Activated naive CD4-positive, alpha-beta T cell treated with anti-CD3 and anti-CD28 coated beads, Interleukin-2, amount 10 ng/mL, durations not matched to agents 7 days and 5 days (primary cell): ENCODE measurements at regions not wholly inside any gene's neighbourhood (a gene's known extent, or its start where the extent isn't known, plus 50 kb on each side); places are given as distances from the start of the nearest gene placed in this dataset.

Source experiments
- CTCF ChIA-PET: fragments of 350-600 bp; sonication (Branson Sonifier 250); formaldehyde crosslinking; loops from one replicate; lab custom pipeline; 2021; ENCODE audit warnings: antibody characterized with exemption; lab: Charles Lee
- DNase-seq: peaks from one replicate; pipeline ENCODE4 v3.0.0-alpha.2; 2020
- H3K27ac Mint-ChIP-seq: one replicate; pipeline ENCODE4 v1.8.0; 2021; ENCODE audit warnings: mild to moderate bottlenecking, moderate library complexity, mixed read lengths
- H3K27me3 Mint-ChIP-seq: one replicate; pipeline ENCODE4 v1.8.0; 2021; ENCODE audit warnings: mild to moderate bottlenecking, mixed read lengths
- H3K36me3 Mint-ChIP-seq: one replicate; pipeline ENCODE4 v1.8.0; 2021; ENCODE audit warnings: mixed read lengths
- H3K4me1 Mint-ChIP-seq: one replicate; pipeline ENCODE4 v1.8.0; 2021; ENCODE audit warnings: mixed read lengths
- H3K4me3 Mint-ChIP-seq: one replicate; pipeline ENCODE4 v1.8.0; 2021; ENCODE audit warnings: mild to moderate bottlenecking, moderate library complexity, mixed read lengths
- H3K9me3 Mint-ChIP-seq: one replicate; pipeline ENCODE4 v1.8.0; 2021; ENCODE audit warnings: mixed read lengths

DNA sequence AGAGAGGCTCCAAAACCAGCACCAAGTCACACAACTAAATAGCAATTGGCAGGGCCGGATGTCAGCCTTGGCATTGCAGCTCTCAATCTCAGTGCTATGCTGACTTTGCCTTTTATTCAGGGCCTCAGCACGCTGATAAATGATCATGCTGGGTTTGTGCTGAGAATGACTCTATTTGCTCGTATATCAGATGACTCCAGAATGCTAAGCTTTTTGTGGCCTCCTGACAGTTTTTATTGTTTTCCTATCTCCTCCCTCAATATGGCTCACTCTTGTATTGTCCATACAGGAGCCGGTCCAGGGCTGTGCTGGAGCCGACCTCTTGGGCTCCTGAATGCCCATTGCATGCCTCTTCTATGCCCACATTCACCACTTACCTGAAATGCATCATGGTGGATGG is 211.0 kb downstream of the EFNB2 start:
- H3K27ac Mint-ChIP-seq: no peak overlapping the region
- no peak for DNase-seq
- peaks cover 19% of the 10 kb centered on the region for H3K9me3 Mint-ChIP-seq
- no peaks in the 10 kb centered on the region for H3K27me3 Mint-ChIP-seq
- no peaks in the 10 kb centered on the region for H3K36me3 Mint-ChIP-seq
- no peak overlapping the region for H3K4me3 Mint-ChIP-seq
- CTCF ChIA-PET: no interaction called here
- no peaks in the 10 kb centered on the region for H3K4me1 Mint-ChIP-seq

DNA sequence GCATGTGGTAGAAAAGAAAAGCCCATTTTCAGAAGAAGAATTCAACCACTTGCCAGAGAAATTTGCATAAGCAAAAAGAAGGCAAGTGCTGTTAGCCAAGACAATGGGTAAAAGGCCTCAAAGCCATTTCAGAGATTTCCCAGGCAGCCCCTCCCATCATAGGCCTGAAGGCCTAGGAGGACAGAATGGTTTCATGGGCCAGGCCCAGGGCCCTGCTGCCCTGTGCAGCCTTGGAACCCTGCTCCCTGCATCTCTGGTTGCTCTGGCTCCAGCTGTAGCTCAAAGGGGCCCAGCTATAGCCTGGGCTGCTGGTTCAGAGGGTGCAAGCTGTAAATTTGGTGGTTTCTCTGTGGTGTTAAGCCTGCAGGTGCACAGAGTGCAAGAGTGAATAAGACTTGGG is 212.8 kb downstream of the EFNB2 start:
- Mint-ChIP-seq H3K36me3 (no peaks in the 10 kb centered on the region), H3K4me3 (no peak overlapping the region)
- CTCF ChIA-PET: no interaction called here

DNA sequence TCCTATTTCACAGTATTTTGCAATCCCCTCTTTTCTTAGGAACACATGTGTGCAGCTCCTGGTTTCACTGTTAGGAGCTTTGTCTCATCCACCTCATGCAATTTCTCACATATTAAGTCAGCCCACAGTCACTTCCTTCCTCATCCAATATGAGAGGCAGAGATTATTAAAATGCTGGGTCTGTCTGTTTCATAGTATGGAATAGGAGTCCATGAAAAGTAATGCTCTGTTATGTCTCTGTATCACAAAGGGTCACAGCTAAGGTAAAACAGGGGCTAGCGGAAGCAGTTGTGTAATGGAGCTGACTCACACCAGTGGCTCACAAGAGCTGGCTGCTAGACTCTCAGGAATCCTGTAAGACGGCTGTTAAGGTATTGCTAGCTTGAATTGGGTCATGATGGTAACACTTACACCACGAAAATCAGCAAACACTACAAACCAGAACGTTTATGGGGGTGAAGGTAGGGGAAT is 216.5 kb downstream of the EFNB2 start:
- Mint-ChIP-seq H3K27me3 (no peaks in the 10 kb centered on the region), H3K4me3 (no peak overlapping the region), H3K27ac (no peak overlapping the region), H3K9me3 (peaks cover 14% of the 10 kb centered on the region), H3K4me1 (no peaks in the 10 kb centered on the region), H3K36me3 (no peaks in the 10 kb centered on the region)
- no peak for DNase-seq
- CTCF ChIA-PET: no interaction called here

More for the DNA sequence above, 212.8 kb downstream of the EFNB2 start:
- Mint-ChIP-seq H3K9me3 (peaks cover 19% of the 10 kb centered on the region), H3K27me3 (no peaks in the 10 kb centered on the region), H3K4me1 (no peaks in the 10 kb centered on the region), H3K27ac (no peak overlapping the region)
- no peak for DNase-seq

DNA sequence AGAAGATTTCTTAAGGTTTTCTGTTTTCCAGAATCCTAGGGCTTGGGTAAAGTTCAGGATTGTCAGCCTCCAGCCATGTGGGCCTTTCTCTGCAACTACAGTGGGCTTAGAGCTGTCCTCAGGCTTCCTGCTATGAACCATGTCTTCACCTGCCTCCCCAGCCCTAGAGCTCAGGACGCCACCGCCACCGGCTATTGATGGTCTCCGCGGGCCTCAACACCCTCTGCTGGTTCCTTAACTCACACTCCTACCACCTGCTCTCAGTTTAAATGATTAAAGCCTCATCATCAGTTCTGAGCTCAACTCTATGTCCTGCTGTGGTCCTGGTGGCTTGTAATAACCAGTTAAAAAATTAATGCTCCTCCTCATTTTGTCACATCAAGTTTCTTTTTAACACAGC is 221.0 kb downstream of the EFNB2 start:
- Mint-ChIP-seq H3K4me1 (no peaks in the 10 kb centered on the region), H3K9me3 (no peaks in the 10 kb centered on the region), H3K27ac (no peak overlapping the region), H3K36me3 (no peaks in the 10 kb centered on the region), H3K27me3 (no peaks in the 10 kb centered on the region), H3K4me3 (no peak overlapping the region)
- no peak for DNase-seq
- CTCF ChIA-PET: no interaction called here

DNA sequence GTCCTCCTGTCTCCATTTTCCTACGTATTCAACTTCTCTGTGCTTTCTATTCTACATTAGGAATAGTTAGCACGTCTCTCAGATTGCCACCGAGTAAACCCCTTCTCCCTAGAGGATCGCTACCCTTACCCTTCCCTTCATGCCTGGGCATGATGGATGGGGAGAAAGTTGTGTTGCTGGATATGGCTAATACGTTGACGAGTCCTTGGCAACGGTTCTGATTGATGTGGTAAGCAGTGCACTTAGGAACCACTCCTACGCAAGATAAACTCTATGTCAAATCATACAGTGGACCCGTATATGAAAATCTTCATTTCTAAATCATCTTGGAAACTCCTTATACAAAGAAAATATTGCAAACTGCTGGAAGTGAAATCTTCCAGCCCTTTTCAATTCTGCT is 224.5 kb downstream of the EFNB2 start:
- Mint-ChIP-seq H3K9me3 (no peaks in the 10 kb centered on the region), H3K4me1 (no peaks in the 10 kb centered on the region), H3K27me3 (no peaks in the 10 kb centered on the region), H3K4me3 (no peak overlapping the region), H3K36me3 (no peaks in the 10 kb centered on the region), H3K27ac (no peak overlapping the region)
- CTCF ChIA-PET: no interaction called here
- DNase-seq: no peak

DNA sequence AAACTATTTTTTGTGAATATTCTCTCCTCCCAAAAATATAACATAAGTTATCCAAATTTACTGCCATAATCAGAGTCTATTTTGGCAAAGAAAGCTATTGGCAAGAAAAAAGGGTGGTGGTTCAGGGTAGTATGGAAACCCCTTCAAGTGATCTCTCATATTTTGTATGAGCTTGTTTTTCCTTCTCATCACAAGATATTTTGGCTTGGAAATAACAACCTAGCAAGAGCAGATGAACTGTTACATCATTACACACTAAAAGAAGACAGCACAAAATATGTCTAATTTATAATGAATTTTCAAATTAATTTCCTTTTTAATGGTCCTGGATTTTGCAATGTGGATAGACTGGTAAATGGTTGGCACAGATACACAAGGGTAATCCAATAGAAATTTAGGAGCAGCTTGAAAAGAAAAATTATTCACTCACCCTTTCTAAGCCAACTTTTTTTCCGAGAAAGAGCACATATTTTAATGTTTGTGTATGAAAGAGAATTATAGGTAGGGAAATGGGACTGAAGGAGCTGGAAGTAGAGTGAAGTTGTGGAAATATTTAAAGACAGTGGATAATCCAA is 225.1 kb downstream of the EFNB2 start:
- CTCF ChIA-PET: interaction anchor here (0.5 kb wide), 1 partner anchor 41 kb away, joined by 3 read pairs; no protein-coding TSS in a partner anchor
- H3K27ac Mint-ChIP-seq: no peak overlapping the region
- no peaks in the 10 kb centered on the region for H3K27me3 Mint-ChIP-seq
- no peaks in the 10 kb centered on the region for H3K9me3 Mint-ChIP-seq
- no peak overlapping the region for H3K4me3 Mint-ChIP-seq
- DNase-seq: no peak
- H3K4me1 Mint-ChIP-seq: no peaks in the 10 kb centered on the region
- H3K36me3 Mint-ChIP-seq: no peaks in the 10 kb centered on the region

DNA sequence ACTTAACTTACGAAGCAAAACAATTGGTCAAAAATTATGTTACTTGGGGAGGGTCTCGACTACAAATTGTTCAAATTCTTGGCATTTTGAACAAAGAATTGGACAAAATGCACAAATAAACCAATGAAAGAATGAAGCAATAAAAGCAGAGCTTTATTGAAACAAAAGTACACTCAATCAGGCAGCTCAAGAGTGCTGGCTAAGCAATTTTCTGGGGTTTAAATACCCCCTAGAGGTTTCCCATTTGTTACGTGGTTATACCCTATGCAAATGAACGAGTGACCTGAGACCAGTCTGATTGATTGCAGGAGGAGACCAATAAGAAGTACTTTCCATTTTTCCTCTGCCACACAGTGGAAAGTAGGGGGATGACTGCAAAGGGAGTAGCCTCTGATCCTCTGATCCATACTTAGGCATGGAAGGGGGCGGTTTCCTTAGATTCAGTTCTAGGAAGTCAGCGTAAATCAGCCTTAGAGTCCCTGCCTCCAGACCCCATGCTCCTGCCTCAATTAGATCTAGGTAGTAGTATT is 228.6 kb downstream of the EFNB2 start:
- Mint-ChIP-seq H3K4me3 (no peak overlapping the region), H3K9me3 (no peaks in the 10 kb centered on the region), H3K36me3 (no peaks in the 10 kb centered on the region), H3K27me3 (no peaks in the 10 kb centered on the region), H3K4me1 (no peaks in the 10 kb centered on the region), H3K27ac (no peak overlapping the region)
- CTCF ChIA-PET: no interaction called here
- DNase-seq: no peak

DNA sequence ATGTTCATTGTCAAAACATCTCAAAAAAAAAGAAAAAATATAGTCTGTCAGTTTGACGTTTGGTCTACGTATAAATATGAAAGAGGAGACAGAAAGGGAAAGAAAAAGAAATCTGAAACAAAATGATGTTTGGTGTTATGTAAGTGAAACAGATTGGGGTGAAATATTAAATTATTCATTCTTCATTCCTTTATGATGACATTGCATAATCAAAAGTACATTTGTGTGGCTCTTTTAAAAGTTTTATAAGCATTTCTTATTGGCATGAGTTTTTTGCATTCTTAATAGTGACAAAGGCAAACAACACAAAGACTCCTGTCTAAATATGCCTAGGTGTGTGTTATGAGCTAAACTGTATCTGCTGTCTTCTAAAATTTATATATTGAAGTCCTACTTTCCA is 232.6 kb downstream of the EFNB2 start:
- no peak overlapping the region for H3K27ac Mint-ChIP-seq
- no peak for DNase-seq
- H3K4me1 Mint-ChIP-seq: no peaks in the 10 kb centered on the region
- H3K27me3 Mint-ChIP-seq: no peaks in the 10 kb centered on the region
- CTCF ChIA-PET: no interaction called here
- no peaks in the 10 kb centered on the region for H3K36me3 Mint-ChIP-seq
- no peaks in the 10 kb centered on the region for H3K9me3 Mint-ChIP-seq
- H3K4me3 Mint-ChIP-seq: no peak overlapping the region

DNA sequence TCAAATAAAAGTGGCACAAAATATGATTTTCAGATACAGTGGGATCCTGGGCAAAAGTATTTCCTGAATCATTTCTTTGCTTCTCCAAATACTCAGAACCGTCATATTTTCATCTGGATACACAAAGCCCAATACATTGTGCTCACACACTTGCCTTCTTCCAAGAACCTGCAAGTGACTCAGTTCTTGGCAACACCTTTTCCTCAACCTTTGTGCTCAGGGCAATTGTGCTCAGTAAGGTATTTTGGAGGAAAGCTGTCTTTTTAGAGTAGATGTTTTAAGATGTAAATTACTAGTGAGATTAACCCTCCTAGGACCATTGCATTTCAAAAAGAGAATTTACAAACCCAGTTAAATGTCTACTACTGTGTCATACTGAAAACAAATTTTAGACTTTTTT is 233.5 kb downstream of the EFNB2 start:
- no peaks in the 10 kb centered on the region for H3K27me3 Mint-ChIP-seq
- no peak overlapping the region for H3K4me3 Mint-ChIP-seq
- no peak for DNase-seq
- no peaks in the 10 kb centered on the region for H3K9me3 Mint-ChIP-seq
- no peaks in the 10 kb centered on the region for H3K4me1 Mint-ChIP-seq
- no peak overlapping the region for H3K27ac Mint-ChIP-seq
- no peaks in the 10 kb centered on the region for H3K36me3 Mint-ChIP-seq
- CTCF ChIA-PET: no interaction called here

DNA sequence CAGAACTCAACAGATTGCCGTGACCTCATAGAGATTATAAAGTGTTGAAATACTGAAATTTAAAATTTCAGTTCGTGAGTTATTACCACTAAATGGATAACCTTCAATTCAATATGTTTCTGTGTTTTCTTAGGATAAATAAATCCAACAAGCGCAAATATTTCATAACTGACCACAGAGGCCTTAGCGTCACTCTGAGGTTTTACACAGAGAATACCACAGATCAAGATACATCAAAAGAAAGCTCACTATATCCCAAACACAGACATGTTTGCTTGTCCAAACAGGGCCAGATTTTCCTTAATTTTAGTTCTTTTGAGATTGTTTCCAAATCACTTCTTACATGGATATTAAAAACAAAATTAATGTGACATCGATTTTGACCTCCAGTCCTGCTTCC is 235.8 kb downstream of the EFNB2 start:
- CTCF ChIA-PET: no interaction called here
- Mint-ChIP-seq H3K9me3 (no peaks in the 10 kb centered on the region), H3K4me1 (no peaks in the 10 kb centered on the region), H3K27me3 (no peaks in the 10 kb centered on the region), H3K27ac (no peak overlapping the region), H3K4me3 (no peak overlapping the region), H3K36me3 (no peaks in the 10 kb centered on the region)
- DNase-seq: no peak

DNA sequence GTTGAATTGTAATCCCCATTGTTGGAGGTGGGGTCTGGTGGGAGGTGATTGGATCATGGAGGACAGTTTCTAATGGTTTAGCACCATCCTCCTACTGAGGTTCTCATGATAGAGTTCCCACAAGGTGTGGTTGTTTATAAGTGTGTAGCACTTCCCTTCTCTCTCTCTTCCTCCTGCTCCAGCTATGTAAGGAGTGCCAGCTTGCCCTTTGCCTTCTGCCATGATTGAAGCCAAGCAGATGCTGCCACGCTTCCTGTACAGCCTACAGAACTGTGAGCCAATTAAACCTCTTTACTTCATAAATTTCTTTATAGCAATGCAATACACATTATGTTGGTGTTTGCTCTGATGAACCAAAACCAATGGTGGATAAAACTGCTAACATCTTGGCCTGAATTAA is 238.2 kb downstream of the EFNB2 start:
- Mint-ChIP-seq H3K36me3 (no peaks in the 10 kb centered on the region), H3K27ac (no peak overlapping the region), H3K4me1 (no peaks in the 10 kb centered on the region), H3K4me3 (no peak overlapping the region), H3K27me3 (no peaks in the 10 kb centered on the region), H3K9me3 (no peaks in the 10 kb centered on the region)
- CTCF ChIA-PET: no interaction called here
- DNase-seq: no peak

DNA sequence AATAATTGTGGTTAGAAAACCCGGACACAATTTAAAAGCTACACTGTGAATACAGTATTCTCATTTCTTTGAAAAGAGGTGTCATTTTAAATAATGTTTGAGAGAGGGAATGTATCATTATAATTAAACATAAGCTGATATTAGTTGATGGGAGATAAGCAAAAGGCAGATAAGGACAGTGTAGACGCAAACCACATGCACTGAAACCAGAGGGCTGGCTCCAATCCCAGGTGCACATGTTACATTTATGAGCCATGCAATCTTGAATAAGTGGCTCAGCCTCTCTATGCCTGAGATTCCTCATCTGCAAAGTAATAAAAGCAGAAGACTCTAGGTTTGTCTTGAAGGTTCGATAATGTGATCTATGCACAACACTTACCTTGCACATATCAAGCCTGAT is 238.7 kb downstream of the EFNB2 start:
- no peak overlapping the region for H3K27ac Mint-ChIP-seq
- CTCF ChIA-PET: no interaction called here
- DNase-seq: no peak
- no peaks in the 10 kb centered on the region for H3K9me3 Mint-ChIP-seq
- no peak overlapping the region for H3K4me3 Mint-ChIP-seq
- no peaks in the 10 kb centered on the region for H3K4me1 Mint-ChIP-seq
- no peaks in the 10 kb centered on the region for H3K27me3 Mint-ChIP-seq
- no peaks in the 10 kb centered on the region for H3K36me3 Mint-ChIP-seq

DNA sequence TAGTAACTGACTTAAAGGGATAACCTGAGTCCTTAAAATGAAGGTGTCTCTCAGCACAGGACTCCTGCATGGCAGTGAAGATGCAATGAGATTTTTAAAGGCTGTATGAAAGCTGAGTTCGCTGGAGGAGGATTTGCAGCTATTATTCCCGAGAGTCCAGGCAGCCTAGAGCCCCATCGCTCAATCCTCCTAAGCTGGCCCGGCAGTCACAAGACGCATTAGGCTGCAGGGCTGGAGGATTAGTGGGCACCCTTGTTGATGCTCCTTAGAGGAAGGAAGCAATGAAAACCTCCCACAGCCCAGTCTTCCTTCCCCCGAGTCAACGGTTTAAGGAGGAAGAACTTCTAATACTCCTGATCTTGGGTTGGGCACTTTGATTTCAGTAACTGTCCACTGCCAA is 239.5 kb downstream of the EFNB2 start:
- Mint-ChIP-seq H3K4me3 (no peak overlapping the region), H3K4me1 (no peaks in the 10 kb centered on the region)

DNA sequence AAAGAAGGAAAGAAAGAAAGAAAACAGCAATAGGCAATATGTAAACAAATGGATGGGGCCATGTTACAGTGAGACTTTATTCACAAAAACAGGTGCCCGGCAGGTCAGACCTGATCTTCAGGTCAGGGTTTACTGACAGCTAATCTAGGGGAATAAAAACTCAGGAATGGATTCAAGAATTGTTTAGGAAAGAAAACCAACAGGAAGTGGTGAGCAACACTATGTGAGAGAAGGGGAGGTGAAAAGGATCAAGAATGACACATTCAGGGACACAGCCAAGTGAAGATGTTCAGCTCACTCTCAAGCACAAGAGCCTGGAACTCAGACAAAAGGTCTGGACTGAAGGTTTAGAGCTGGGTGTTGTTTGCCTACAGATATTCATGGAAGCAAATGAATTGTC is 244.5 kb downstream of the EFNB2 start:
- no peaks in the 10 kb centered on the region for H3K36me3 Mint-ChIP-seq
- no peak for DNase-seq
- H3K27ac Mint-ChIP-seq: no peak overlapping the region
- no peak overlapping the region for H3K4me3 Mint-ChIP-seq
- H3K4me1 Mint-ChIP-seq: no peaks in the 10 kb centered on the region
- CTCF ChIA-PET: interaction anchor here (1.4 kb wide), 1 partner anchor 11 kb away, joined by 3 read pairs; no protein-coding TSS in a partner anchor
- H3K27me3 Mint-ChIP-seq: no peaks in the 10 kb centered on the region
- no peaks in the 10 kb centered on the region for H3K9me3 Mint-ChIP-seq

More for the DNA sequence above, 239.5 kb downstream of the EFNB2 start:
- no peaks in the 10 kb centered on the region for H3K27me3 Mint-ChIP-seq
- CTCF ChIA-PET: no interaction called here
- no peaks in the 10 kb centered on the region for H3K36me3 Mint-ChIP-seq
- no peak overlapping the region for H3K27ac Mint-ChIP-seq
- no peak for DNase-seq
- H3K9me3 Mint-ChIP-seq: no peaks in the 10 kb centered on the region

DNA sequence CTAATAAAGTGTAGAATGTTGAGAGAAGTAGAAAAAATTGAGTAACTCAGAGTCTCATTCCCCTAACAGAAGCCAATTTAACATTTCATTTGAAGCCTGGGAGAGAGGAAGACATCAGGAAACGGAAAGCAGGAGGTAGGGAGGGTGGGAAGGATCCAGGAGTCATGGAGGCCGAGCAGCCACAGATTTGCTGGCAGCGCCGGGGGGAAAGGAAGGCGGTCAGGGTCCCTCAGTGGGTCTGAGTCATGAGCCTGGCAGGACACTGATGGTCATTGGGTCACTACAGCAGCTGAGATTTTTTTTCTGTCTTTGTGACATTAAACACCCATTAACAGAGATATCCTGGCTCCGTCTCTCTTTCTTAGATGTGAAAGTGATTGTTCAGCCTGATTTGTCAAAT is 248.1 kb downstream of the EFNB2 start:
- Mint-ChIP-seq H3K36me3 (no peaks in the 10 kb centered on the region), H3K4me1 (no peaks in the 10 kb centered on the region), H3K9me3 (no peaks in the 10 kb centered on the region), H3K27ac (no peak overlapping the region), H3K4me3 (no peak overlapping the region), H3K27me3 (no peaks in the 10 kb centered on the region)
- CTCF ChIA-PET: no interaction called here
- no peak for DNase-seq
